ENCODE measurements at regions not wholly inside any gene's neighbourhood (a gene's known extent, or its start where the extent isn't known, plus 50 kb on each side); places are given as distances from the start of the nearest gene placed in this dataset.

GRCh38 chr11:29312812-29313211 lies 704.0 kb downstream of the KCNA4 start:
- no peak for FAIRE-seq
- TF ChIP-seq CTCF (IDR thresholded peaks at IDR 0.05; ENCODE audit: insufficient read depth, missing control alignments) = no peak
- no peak for DNase-seq (ENCODE audit: insufficient read length, low spot score)

- TF ChIP-seq CTCF (IDR thresholded peaks at IDR 0.05; ENCODE audit: insufficient read depth, missing control alignments) = no peak
- FAIRE-seq = peak; percentile 29
Observed at GRCh38 chr11:29310725-29311342, 706.0 kb downstream of the KCNA4 start.

GRCh38 chr11:29309992-29310391 lies 706.8 kb downstream of the KCNA4 start:
- DNase-seq (ENCODE audit: insufficient read length, low spot score) = no peak
- FAIRE-seq = no peak
- TF ChIP-seq CTCF (IDR thresholded peaks at IDR 0.05; ENCODE audit: insufficient read depth, missing control alignments) = no peak

More at GRCh38 chr11:29310725-29311342, 706.0 kb downstream of the KCNA4 start:
- no peak for DNase-seq (ENCODE audit: insufficient read length, low spot score)

- FAIRE-seq = no peak
- no peak for DNase-seq (ENCODE audit: insufficient read length, low spot score)
- TF ChIP-seq CTCF (IDR thresholded peaks at IDR 0.05; ENCODE audit: insufficient read depth, missing control alignments) = no peak
Observed at GRCh38 chr11:29306527-29306926, 710.3 kb downstream of the KCNA4 start.

- DNase-seq (ENCODE audit: insufficient read length, low spot score) = no peak
- no peak for TF ChIP-seq CTCF (IDR thresholded peaks at IDR 0.05; ENCODE audit: insufficient read depth, missing control alignments)
- FAIRE-seq = no peak
Observed at GRCh38 chr11:29305456-29306232, 711.2 kb downstream of the KCNA4 start.

DNA sequence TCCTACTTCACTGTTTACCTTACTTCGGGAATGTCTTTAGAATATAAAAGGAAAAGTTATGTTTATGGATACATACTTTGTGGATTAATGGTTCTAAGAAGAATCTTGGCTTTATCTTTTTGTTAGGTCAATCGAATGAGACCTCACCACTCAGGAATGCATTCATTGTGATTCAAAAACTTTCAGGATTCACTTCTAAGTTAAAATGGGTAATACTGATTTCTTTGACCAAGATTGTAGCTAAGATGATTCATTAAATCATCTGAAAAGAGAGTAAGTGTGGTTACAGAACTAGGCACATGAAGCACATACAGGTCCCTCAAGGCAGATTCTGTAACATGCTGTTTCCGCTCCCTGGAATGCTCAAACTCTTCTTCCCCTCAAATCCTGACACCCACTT lies 716.4 kb downstream of the KCNA4 start:
- no peak for FAIRE-seq
- no peak for TF ChIP-seq CTCF (IDR thresholded peaks at IDR 0.05; ENCODE audit: insufficient read depth, missing control alignments)
- no peak for DNase-seq (ENCODE audit: insufficient read length, low spot score)

DNA sequence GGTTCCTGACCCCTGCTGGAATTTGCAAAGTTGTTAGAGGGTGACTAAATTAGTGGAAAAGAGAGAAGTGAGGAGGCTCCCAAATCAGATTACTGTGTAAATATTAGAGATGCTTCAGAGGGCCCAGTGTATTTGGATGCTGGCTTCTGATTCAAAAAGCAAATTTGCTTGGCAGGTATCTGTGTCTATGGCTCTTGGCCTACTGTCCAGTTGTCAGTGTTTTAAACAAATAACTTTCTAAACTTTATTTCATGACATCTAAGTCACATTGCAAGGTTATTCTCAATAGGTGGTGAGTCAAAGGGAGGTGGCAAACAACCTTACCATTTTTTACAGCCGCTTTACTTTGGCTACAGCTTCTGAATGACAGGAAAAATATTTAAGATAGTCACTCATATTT lies 720.1 kb downstream of the KCNA4 start:
- FAIRE-seq (no peak), DNase-seq (ENCODE audit: insufficient read length, low spot score) (no peak)
- no peak for TF ChIP-seq CTCF (IDR thresholded peaks at IDR 0.05; ENCODE audit: insufficient read depth, missing control alignments)

All from D721Med (cell line).